Parathyroid adenoma (tissue), 2 donors: ENCODE measurements at regions not wholly inside any gene's neighbourhood (a gene's known extent, or its start where the extent isn't known, plus 50 kb on each side); places are given as distances from the start of the nearest gene placed in this dataset.

Source experiments
- H2AFZ ChIP-seq: fragments of 300-600 bp; sonication (generic); one replicate; pipeline ENCODE4 v1.7.0; 2017; ENCODE audit warnings: antibody characterized with exemption, mild to moderate bottlenecking
- H3K27ac ChIP-seq: fragments of 300-600 bp; sonication (generic); one replicate; pipeline ENCODE4 v1.7.0; 2017
- H3K27me3 ChIP-seq: fragments of 300-600 bp; sonication (generic); one replicate; pipeline ENCODE4 v1.7.0; 2017; ENCODE audit warnings: low read length; ENCODE audit not compliant: control insufficient read depth, insufficient read depth
- H3K36me3 ChIP-seq: fragments of 300-600 bp; sonication (generic); one replicate; pipeline ENCODE4 v1.7.0; 2017; ENCODE audit warnings: low read length; ENCODE audit not compliant: control insufficient read depth, insufficient read depth
- H3K4me1 ChIP-seq: fragments of 300-600 bp; sonication (generic); one replicate; pipeline ENCODE4 v1.7.0; 2017; ENCODE audit warnings: control low read depth
- H3K4me2 ChIP-seq: fragments of 300-600 bp; sonication (generic); one replicate; pipeline ENCODE4 v1.7.0; 2017; ENCODE audit warnings: low read length
- H3K4me3 ChIP-seq: fragments of 300-600 bp; sonication (generic); one replicate; pipeline ENCODE4 v1.7.0; 2017; ENCODE audit warnings: low read depth, low read length
- H3K79me2 ChIP-seq: fragments of 300-600 bp; sonication (generic); one replicate; pipeline ENCODE4 v1.7.0; 2017; ENCODE audit warnings: control low read depth
- H3K9ac ChIP-seq: fragments of 300-600 bp; sonication (generic); one replicate; pipeline ENCODE4 v1.7.0; 2017; ENCODE audit warnings: mild to moderate bottlenecking
- H3K9me3 ChIP-seq: fragments of 300-600 bp; sonication (generic); one replicate; pipeline ENCODE4 v1.7.0; 2017; ENCODE audit warnings: low read length; ENCODE audit not compliant: control insufficient read depth
- CTCF ChIP-seq: fragments of 300-600 bp; sonication (generic); IDR thresholded peaks from one replicate; pipeline ENCODE4 v1.7.0; 2017; ENCODE audit warnings: antibody characterized with exemption, mild to moderate bottlenecking
- donor health status: primary hyperparathyroidism.

GRCh38 chr9:103116246-103116645 lies 121.1 kb downstream of the CYLC2 start:
- H3K4me1 ChIP-seq = no peaks in the 10 kb centered on the region
- no peaks in the 10 kb centered on the region for H3K79me2 ChIP-seq
- H3K27ac ChIP-seq = no peak overlapping the region
- H2AFZ ChIP-seq = no peak overlapping the region
- no peak overlapping the region for H3K4me3 ChIP-seq
- H3K36me3 ChIP-seq = no peaks in the 10 kb centered on the region
- TF ChIP-seq CTCF = no peak
- H3K9me3 ChIP-seq = no peaks in the 10 kb centered on the region
- H3K4me2 ChIP-seq = no peak overlapping the region
- H3K27me3 ChIP-seq = no peaks in the 10 kb centered on the region
- no peak overlapping the region for H3K9ac ChIP-seq

- Histone ChIP-seq H3K4me1 (no peaks in the 10 kb centered on the region), H3K27ac (no peak overlapping the region), H3K4me2 (no peak overlapping the region), H2AFZ (no peak overlapping the region), H3K9ac (no peak overlapping the region), H3K9me3 (no peaks in the 10 kb centered on the region), H3K4me3 (no peak overlapping the region), H3K79me2 (no peaks in the 10 kb centered on the region), H3K36me3 (no peaks in the 10 kb centered on the region), H3K27me3 (no peaks in the 10 kb centered on the region)
- no peak for TF ChIP-seq CTCF
These were observed 131.4 kb downstream of the CYLC2 start for GRCh38 chr9:103126494-103126893.

DNA sequence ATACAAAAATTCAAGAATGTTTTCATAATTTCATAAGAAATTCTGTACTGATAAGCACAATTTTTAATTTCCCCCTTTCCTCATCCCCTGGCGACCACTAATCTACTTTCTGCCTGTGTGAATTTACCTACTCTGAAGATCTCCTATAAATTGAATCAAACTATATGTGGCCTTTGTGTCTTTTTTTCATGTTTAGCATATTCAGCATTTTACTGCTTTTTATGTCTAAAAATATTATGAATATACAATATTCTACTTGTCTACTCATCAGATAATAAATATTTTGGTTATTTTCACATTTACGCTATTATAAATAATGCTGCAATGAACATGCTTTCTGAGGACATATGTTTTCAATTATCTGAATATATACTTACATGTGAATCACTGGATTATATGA lies 144.8 kb downstream of the CYLC2 start:
- H2AFZ ChIP-seq = no peak overlapping the region

DNA sequence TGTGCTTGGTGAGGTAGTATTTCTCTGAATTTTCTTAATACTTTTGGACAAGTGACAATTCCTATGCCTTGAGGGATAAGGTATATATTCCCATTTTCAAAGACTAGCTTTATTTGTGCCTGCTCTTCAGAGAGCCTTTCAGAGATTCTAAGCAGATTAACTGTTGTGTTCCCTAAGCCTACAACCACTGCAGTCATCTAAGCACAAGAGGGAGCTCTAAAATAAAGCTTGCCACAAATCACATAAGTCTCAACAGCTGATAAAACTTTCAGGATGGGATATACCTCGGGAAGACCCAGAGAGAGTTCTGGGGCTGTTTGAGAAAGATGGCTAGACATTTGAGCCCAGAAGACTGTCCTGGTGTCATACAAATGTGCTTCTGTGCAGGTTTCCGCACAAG lies 157.3 kb downstream of the CYLC2 start:
- Histone ChIP-seq H3K79me2 (no peaks in the 10 kb centered on the region), H3K4me1 (no peaks in the 10 kb centered on the region), H3K4me3 (no peak overlapping the region), H3K36me3 (no peaks in the 10 kb centered on the region), H3K27ac (no peak overlapping the region), H2AFZ (no peak overlapping the region), H3K27me3 (no peaks in the 10 kb centered on the region), H3K9ac (no peak overlapping the region), H3K9me3 (no peaks in the 10 kb centered on the region), H3K4me2 (no peak overlapping the region)
- no peak for TF ChIP-seq CTCF

More for the DNA sequence above, 144.8 kb downstream of the CYLC2 start:
- no peaks in the 10 kb centered on the region for H3K4me1 ChIP-seq
- H3K9ac ChIP-seq = no peak overlapping the region
- no peaks in the 10 kb centered on the region for H3K79me2 ChIP-seq
- H3K36me3 ChIP-seq = no peaks in the 10 kb centered on the region
- no peak overlapping the region for H3K27ac ChIP-seq
- H3K4me2 ChIP-seq = no peak overlapping the region
- no peaks in the 10 kb centered on the region for H3K9me3 ChIP-seq
- no peak overlapping the region for H3K4me3 ChIP-seq
- no peaks in the 10 kb centered on the region for H3K27me3 ChIP-seq
- TF ChIP-seq CTCF = no peak

GRCh38 chr9:103167530-103167929 lies 172.4 kb downstream of the CYLC2 start:
- H2AFZ ChIP-seq = no peak overlapping the region
- H3K9ac ChIP-seq = no peak overlapping the region
- TF ChIP-seq CTCF = no peak
- H3K27me3 ChIP-seq = no peaks in the 10 kb centered on the region
- no peaks in the 10 kb centered on the region for H3K36me3 ChIP-seq
- H3K79me2 ChIP-seq = no peaks in the 10 kb centered on the region
- no peak overlapping the region for H3K27ac ChIP-seq
- H3K4me1 ChIP-seq = no peaks in the 10 kb centered on the region
- no peak overlapping the region for H3K4me3 ChIP-seq
- no peak overlapping the region for H3K4me2 ChIP-seq
- no peaks in the 10 kb centered on the region for H3K9me3 ChIP-seq
